HFFc6 (cell line): ENCODE measurements at regions not wholly inside any gene's neighbourhood (a gene's known extent, or its start where the extent isn't known, plus 50 kb on each side); places are given as distances from the start of the nearest gene placed in this dataset.

Experiments used
- DNase-seq: peaks from one replicate; pipeline ENCODE4 v3.0.0-alpha.2; 2018
- H3K27ac Mint-ChIP-seq: 2 replicates; pipeline ENCODE4 v1.8.0; 2020; ENCODE audit warnings: mild to moderate bottlenecking, mixed read lengths
- H3K27me3 Mint-ChIP-seq: 2 replicates; pipeline ENCODE4 v1.8.0; 2021; ENCODE audit warnings: mild to moderate bottlenecking, moderate library complexity, mixed read lengths; ENCODE audit not compliant: insufficient read depth
- H3K36me3 Mint-ChIP-seq: 2 replicates; pipeline ENCODE4 v1.8.0; 2021; ENCODE audit warnings: low read depth, mixed read lengths
- H3K4me1 Mint-ChIP-seq: 2 replicates; pipeline ENCODE4 v1.8.0; 2020; ENCODE audit warnings: low read depth, mixed read lengths
- H3K4me3 Mint-ChIP-seq: 2 replicates; pipeline ENCODE4 v1.8.0; 2020; ENCODE audit warnings: mild to moderate bottlenecking, moderate library complexity, mixed read lengths
- H3K9me3 Mint-ChIP-seq: 2 replicates; pipeline ENCODE4 v1.8.0; 2020; ENCODE audit warnings: mild to moderate bottlenecking, mixed read lengths
- CTCF ChIP-seq: fragments of 200-600 bp; sonication (generic); IDR thresholded peaks from 2 replicates; pipeline ENCODE4 v1.5.0; 2021; ENCODE audit warnings: antibody characterized with exemption, mild to moderate bottlenecking

GRCh38 chr4:126262665-126263064 is 947.9 kb downstream of the FAT4 start:
- no peak overlapping the region for H3K4me3 Mint-ChIP-seq
- H3K9me3 Mint-ChIP-seq = no peaks in the 10 kb centered on the region
- no peak overlapping the region for H3K27ac Mint-ChIP-seq
- no peaks in the 10 kb centered on the region for H3K27me3 Mint-ChIP-seq
- DNase-seq = no peak
- TF ChIP-seq CTCF = no peak
- H3K36me3 Mint-ChIP-seq = no peaks in the 10 kb centered on the region
- peaks cover 11% of the 10 kb centered on the region; the same call in 1 of the 2 replicates for H3K4me1 Mint-ChIP-seq

GRCh38 chr4:126264839-126265238 is 950.1 kb downstream of the FAT4 start:
- Mint-ChIP-seq H3K27ac (no peak overlapping the region), H3K27me3 (no peaks in the 10 kb centered on the region), H3K4me1 (peaks cover 11% of the 10 kb centered on the region; the same call in 1 of the 2 replicates), H3K36me3 (no peaks in the 10 kb centered on the region), H3K9me3 (no peaks in the 10 kb centered on the region), H3K4me3 (no peak overlapping the region)
- TF ChIP-seq CTCF = no peak
- peak; percentile 10 for DNase-seq

- Mint-ChIP-seq H3K4me1 (peaks cover 11% of the 10 kb centered on the region; the same call in 1 of the 2 replicates), H3K4me3 (no peak overlapping the region), H3K36me3 (no peaks in the 10 kb centered on the region), H3K9me3 (peaks cover 5% of the 10 kb centered on the region), H3K27me3 (no peaks in the 10 kb centered on the region), H3K27ac (no peak overlapping the region)
- no peak for DNase-seq
- TF ChIP-seq CTCF = no peak
Observed at GRCh38 chr4:126265888-126266287, 951.1 kb downstream of the FAT4 start.

- no peaks in the 10 kb centered on the region for H3K36me3 Mint-ChIP-seq
- peaks cover 5% of the 10 kb centered on the region for H3K9me3 Mint-ChIP-seq
- DNase-seq = no peak
- H3K27ac Mint-ChIP-seq = no peak overlapping the region
- peaks cover 11% of the 10 kb centered on the region; the same call in 1 of the 2 replicates for H3K4me1 Mint-ChIP-seq
- H3K27me3 Mint-ChIP-seq = no peaks in the 10 kb centered on the region
- no peak for TF ChIP-seq CTCF
- no peak overlapping the region for H3K4me3 Mint-ChIP-seq
Observed at GRCh38 chr4:126267689-126268088, 952.9 kb downstream of the FAT4 start.

- no peaks in the 10 kb centered on the region for H3K27me3 Mint-ChIP-seq
- no peaks in the 10 kb centered on the region for H3K36me3 Mint-ChIP-seq
- peaks cover 5% of the 10 kb centered on the region for H3K9me3 Mint-ChIP-seq
- H3K4me3 Mint-ChIP-seq = no peak overlapping the region
- DNase-seq = no peak
- no peak for TF ChIP-seq CTCF
- peaks cover 11% of the 10 kb centered on the region; the same call in 1 of the 2 replicates for H3K4me1 Mint-ChIP-seq
- H3K27ac Mint-ChIP-seq = no peak overlapping the region
Observed at GRCh38 chr4:126268106-126268505, 953.4 kb downstream of the FAT4 start.

GRCh38 chr4:126269106-126269505 is 954.4 kb downstream of the FAT4 start:
- no peak for DNase-seq
- peaks cover 11% of the 10 kb centered on the region; the same call in 1 of the 2 replicates for H3K4me1 Mint-ChIP-seq
- TF ChIP-seq CTCF = no peak
- no peaks in the 10 kb centered on the region for H3K27me3 Mint-ChIP-seq
- H3K9me3 Mint-ChIP-seq = peaks cover 5% of the 10 kb centered on the region
- H3K27ac Mint-ChIP-seq = no peak overlapping the region
- no peak overlapping the region for H3K4me3 Mint-ChIP-seq
- no peaks in the 10 kb centered on the region for H3K36me3 Mint-ChIP-seq
